GM18507 (cell line): ENCODE measurements at regions not wholly inside any gene's neighbourhood (a gene's known extent, or its start where the extent isn't known, plus 50 kb on each side); places are given as distances from the start of the nearest gene placed in this dataset.

Source experiments
- DNase-seq: peaks from one replicate; pipeline ENCODE4 v3.0.0; 2011; ENCODE audit warnings: low read depth; ENCODE audit not compliant: insufficient read length; ENCODE audit errors: extremely low spot score
- FAIRE-seq: peaks from 2 replicates; lab custom pipeline; 2011; peaks lifted over from hg19 to GRCh38; lab: Jason Lieb, UNC

- FAIRE-seq, result no peak
Measured at GRCh38 chr3:62968128-62968527, 92.9 kb upstream of the CADPS start.

GRCh38 chr3:62970648-62971047 lies 95.4 kb upstream of the CADPS start:
- DNase-seq (no peak), FAIRE-seq (no peak)

More at GRCh38 chr3:62968128-62968527, 92.9 kb upstream of the CADPS start:
- no peak for DNase-seq

- FAIRE-seq, result no peak
- DNase-seq, result no peak
Measured at GRCh38 chr3:62975566-62975965, 100.3 kb upstream of the CADPS start.

- DNase-seq (no peak), FAIRE-seq (no peak)
Measured at GRCh38 chr3:62981962-62982361, 106.7 kb upstream of the CADPS start.

- no peak for FAIRE-seq
- DNase-seq, result no peak
Measured at GRCh38 chr3:62982795-62983455, 107.7 kb upstream of the CADPS start.

GRCh38 chr3:62986061-62986460 lies 110.8 kb upstream of the CADPS start:
- FAIRE-seq (no peak), DNase-seq (no peak)

GRCh38 chr3:62987721-62988120 lies 112.5 kb upstream of the CADPS start:
- DNase-seq (no peak), FAIRE-seq (no peak)

- FAIRE-seq (no peak), DNase-seq (no peak)
Measured at GRCh38 chr3:62990704-62991413, 115.6 kb upstream of the CADPS start.

- DNase-seq (no peak), FAIRE-seq (no peak)
Measured at GRCh38 chr3:62992520-62992919, 117.3 kb upstream of the CADPS start.

GRCh38 chr3:62995119-62995518 lies 119.9 kb upstream of the CADPS start:
- DNase-seq (no peak), FAIRE-seq (no peak)

- FAIRE-seq, result no peak
- no peak for DNase-seq
Measured at GRCh38 chr3:62995530-62995929, 120.3 kb upstream of the CADPS start.

- DNase-seq (no peak), FAIRE-seq (no peak)
Measured at GRCh38 chr3:62997369-62997768, 122.2 kb upstream of the CADPS start.

GRCh38 chr3:62999158-62999557 lies 123.9 kb upstream of the CADPS start:
- DNase-seq (no peak), FAIRE-seq (no peak)

- DNase-seq, result no peak
- FAIRE-seq, result no peak
Measured at GRCh38 chr3:62999791-63000190, 124.6 kb upstream of the CADPS start.

- DNase-seq (no peak), FAIRE-seq (no peak)
Measured at GRCh38 chr3:63004448-63004847, 129.2 kb upstream of the CADPS start.

- FAIRE-seq, result no peak
- DNase-seq, result no peak
Measured at GRCh38 chr3:63015614-63016309, 140.5 kb upstream of the CADPS start.

- no peak for FAIRE-seq
Measured at GRCh38 chr3:63022114-63022513, 146.9 kb upstream of the CADPS start.

GRCh38 chr3:63026722-63027121 lies 151.5 kb upstream of the CADPS start:
- DNase-seq, result no peak
- no peak for FAIRE-seq

More at GRCh38 chr3:63022114-63022513, 146.9 kb upstream of the CADPS start:
- DNase-seq, result no peak

- FAIRE-seq, result no peak
- DNase-seq, result no peak
Measured at GRCh38 chr3:63029326-63029725, 154.1 kb upstream of the CADPS start.

- FAIRE-seq (no peak), DNase-seq (no peak)
Measured at GRCh38 chr3:63029921-63030320, 154.7 kb upstream of the CADPS start.

- FAIRE-seq, result no peak
- no peak for DNase-seq
Measured at GRCh38 chr3:63030666-63031065, 155.4 kb upstream of the CADPS start.
